ENCODE measurements at regions not wholly inside any gene's neighbourhood (a gene's known extent, or its start where the extent isn't known, plus 50 kb on each side); places are given as distances from the start of the nearest gene placed in this dataset.
A peak's percentile ranks its signal among the peaks of the same experiment; 100 is the strongest.
"Not testable (repeated sequence)": the region's sequence is repeated elsewhere in the genome, so short reads cannot be mapped to it uniquely, and the experiment has no call there.

GRCh38 chr5:145446412-145446811 is 388.7 kb downstream of the PRELID2 start:
- TF ChIP-seq CTCF (IDR thresholded peaks at IDR 0.05; ENCODE audit: unreplicated experiment) = no peak
- DNase-seq (ENCODE audit: low spot score in 2 of 2, unreplicated experiment in 2 of 2) = no peak
- no peak overlapping the region for H3K27ac Mint-ChIP-seq
- H3K27me3 Mint-ChIP-seq (ENCODE audit: low read depth) = peaks cover 3% of the 10 kb centered on the region
- peaks cover 2% of the 10 kb centered on the region for H3K36me3 Mint-ChIP-seq
- peaks cover 13% of the 10 kb centered on the region for H3K4me1 Mint-ChIP-seq
- no peaks in the 10 kb centered on the region for H3K9me3 Mint-ChIP-seq
- no peak overlapping the region for H3K4me3 Mint-ChIP-seq

GRCh38 chr5:145445027-145445426 is 390.1 kb downstream of the PRELID2 start:
- Mint-ChIP-seq H3K4me1 (peaks cover 13% of the 10 kb centered on the region), H3K4me3 (no peak overlapping the region), H3K27me3 (ENCODE audit: low read depth) (peaks cover 3% of the 10 kb centered on the region), H3K36me3 (peaks cover 2% of the 10 kb centered on the region), H3K27ac (no peak overlapping the region), H3K9me3 (no peaks in the 10 kb centered on the region)
- TF ChIP-seq CTCF (IDR thresholded peaks at IDR 0.05; ENCODE audit: unreplicated experiment) = no peak
- no peak for DNase-seq (ENCODE audit: low spot score in 2 of 2, unreplicated experiment in 2 of 2)

DNA sequence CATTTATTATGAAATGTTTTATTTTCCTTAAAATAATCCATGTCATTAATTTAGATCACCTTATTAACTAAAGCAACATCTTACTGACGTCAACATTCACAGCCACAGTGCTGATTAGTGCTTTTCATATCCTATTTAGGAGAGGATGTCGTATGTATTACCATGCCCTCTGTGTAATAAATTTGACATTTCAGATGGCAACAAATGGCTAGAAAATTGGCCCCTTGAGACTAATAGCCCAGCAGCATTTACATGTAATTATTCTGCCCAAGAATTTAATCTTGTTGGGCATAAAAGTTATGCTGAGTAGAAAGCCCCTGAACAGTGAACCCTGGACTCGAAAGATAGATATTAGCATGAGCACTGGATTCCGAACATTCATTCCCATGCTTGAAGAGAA is 391.2 kb downstream of the PRELID2 start:
- no peaks in the 10 kb centered on the region for H3K9me3 Mint-ChIP-seq
- no peaks in the 10 kb centered on the region for H3K27me3 Mint-ChIP-seq (ENCODE audit: low read depth)
- H3K4me1 Mint-ChIP-seq = peaks cover 13% of the 10 kb centered on the region
- H3K36me3 Mint-ChIP-seq = no peaks in the 10 kb centered on the region
- TF ChIP-seq CTCF (IDR thresholded peaks at IDR 0.05; ENCODE audit: unreplicated experiment) = no peak
- no peak overlapping the region for H3K4me3 Mint-ChIP-seq
- DNase-seq (ENCODE audit: low spot score in 2 of 2, unreplicated experiment in 2 of 2) = no peak
- no peak overlapping the region for H3K27ac Mint-ChIP-seq

GRCh38 chr5:145443366-145443765 is 391.8 kb downstream of the PRELID2 start:
- H3K4me1 Mint-ChIP-seq = peaks cover 13% of the 10 kb centered on the region
- H3K9me3 Mint-ChIP-seq = no peaks in the 10 kb centered on the region
- no peak for TF ChIP-seq CTCF (IDR thresholded peaks at IDR 0.05; ENCODE audit: unreplicated experiment)
- H3K4me3 Mint-ChIP-seq = no peak overlapping the region
- H3K27ac Mint-ChIP-seq = peak overlapping the region; percentile 3
- no peaks in the 10 kb centered on the region for H3K36me3 Mint-ChIP-seq
- no peak for DNase-seq (ENCODE audit: low spot score in 2 of 2, unreplicated experiment in 2 of 2)
- H3K27me3 Mint-ChIP-seq (ENCODE audit: low read depth) = no peaks in the 10 kb centered on the region

GRCh38 chr5:145442661-145443060 is 392.5 kb downstream of the PRELID2 start:
- not testable (repeated sequence) for H3K9me3 Mint-ChIP-seq; H3K27me3 Mint-ChIP-seq (ENCODE audit: low read depth); DNase-seq (ENCODE audit: low spot score in 2 of 2, unreplicated experiment in 2 of 2); H3K4me3 Mint-ChIP-seq; H3K36me3 Mint-ChIP-seq; H3K27ac Mint-ChIP-seq
- peaks cover 13% of the 10 kb centered on the region for H3K4me1 Mint-ChIP-seq

DNA sequence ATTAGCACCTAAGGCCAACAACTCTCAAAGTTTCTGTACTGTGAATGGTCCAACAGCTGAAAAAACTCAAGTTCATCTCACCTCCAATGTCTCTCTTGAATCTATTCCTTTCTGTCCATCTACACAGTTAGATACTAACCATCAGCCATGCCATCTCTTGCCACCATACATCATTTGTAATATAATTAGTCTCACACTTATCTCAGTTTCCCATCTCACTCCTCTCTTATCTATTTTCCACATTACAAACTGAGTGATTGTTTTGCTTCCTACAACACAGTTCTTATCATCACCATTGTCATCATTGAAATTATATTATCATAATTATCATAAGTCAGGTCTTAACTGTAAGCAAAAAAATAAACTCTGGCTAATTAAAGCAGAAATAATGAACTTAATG is 393.9 kb downstream of the PRELID2 start:
- no peak for TF ChIP-seq CTCF (IDR thresholded peaks at IDR 0.05; ENCODE audit: unreplicated experiment)
- Mint-ChIP-seq H3K4me3 (no peak overlapping the region), H3K27me3 (ENCODE audit: low read depth) (no peaks in the 10 kb centered on the region), H3K36me3 (no peaks in the 10 kb centered on the region), H3K27ac (no peak overlapping the region), H3K4me1 (peaks cover 13% of the 10 kb centered on the region), H3K9me3 (no peaks in the 10 kb centered on the region)
- DNase-seq (ENCODE audit: low spot score in 2 of 2, unreplicated experiment in 2 of 2) = no peak

All from mesothelial cell of epicardium (in vitro differentiated cells).